Right lobe of liver (tissue), 6 donors: ENCODE measurements at regions not wholly inside any gene's neighbourhood (a gene's known extent, or its start where the extent isn't known, plus 50 kb on each side); places are given as distances from the start of the nearest gene placed in this dataset.

Source experiments
- ATAC-seq, 4 donors: fragments of 200-7000 bp; cut with Tn5 transposase; one replicate each; pipeline ENCODE4 v1.9.1; 2020; ENCODE audit warnings: mild to moderate bottlenecking in 4 of 4, moderate library complexity in 4 of 4
- DNase-seq, 3 donors: peaks; one replicate each; pipeline ENCODE4 v3.0.0-alpha.2; 2020
- H3K27ac ChIP-seq, 3 donors: fragments of 200-600 bp; one replicate each; pipeline ENCODE4 v1.8.0; 2022
- H3K27me3 ChIP-seq, 2 donors: fragments of 200-600 bp; one replicate each; pipeline ENCODE4 v1.8.0; 2022
- H3K36me3 ChIP-seq, 4 donors: fragments of 200-600 bp; sonication (generic) in 1 of 4; one replicate each; pipeline versions ENCODE4 v1.5.1 to v1.8.0; 2017 to 2022; ENCODE audit warnings: control low read depth in 1 of 4
- H3K4me1 ChIP-seq, 4 donors: fragments of 200-600 bp; sonication (generic) in 1 of 4; one replicate each; pipeline versions ENCODE4 v1.5.1 to v1.8.0; 2017 to 2022; ENCODE audit warnings: control low read depth in 1 of 4
- H3K4me3 ChIP-seq, 3 donors: fragments of 200-600 bp; one replicate each; pipeline ENCODE4 v1.8.0; 2022
- H3K9me3 ChIP-seq, 4 donors: fragments of 200-600 bp; sonication (generic) in 1 of 4; one replicate each; pipeline versions ENCODE4 v1.5.1 to v1.8.0; 2017 to 2022; ENCODE audit warnings: control low read depth in 1 of 4
- POLR2A ChIP-seq: fragments of 450-650 bp; IDR thresholded peaks from one replicate; pipeline ENCODE4 v1.6.1; 2017; ENCODE audit warnings: antibody characterized with exemption, mild to moderate bottlenecking
- WGBS: methylation state at CpG from one replicate; pipeline ENCODE4 v1.1.6; 2018; ENCODE audit warnings: low coverage, low lambda C conversion rate; ENCODE audit not compliant: insufficient coverage; ENCODE audit errors: missing lambda C conversion rate; 5-methylcytosine and 5-hydroxymethylcytosine counted together
- intact Hi-C, 2 donors: fragments of 100-400 bp; cut with DNase I; formaldehyde crosslinking; loops; one replicate each; pipeline versions ENCODE4 v1.11.2 to v1.14.1; 2022
- TF ChIP-seq, protein P1 (sequence below), 4 donors: fragments of 200-600 bp in 3 of 4; fragments of 450-650 bp in 1 of 4; IDR thresholded peaks; one replicate each; pipeline versions ENCODE4 v1.5.1 to v1.8.0; 2016 to 2022; ENCODE audit warnings: antibody characterized with exemption in 4 of 4, mild to moderate bottlenecking in 2 of 4
- donor health status: DM: no; HTN: yes; CAD: no.
- donor health status: DM: no; HTN: no; CAD: no.
- donor health status: DM: no; HTN: no; CAD: no.
- donor health status: DM: no; HTN: yes; CAD: no.
- donor health status: DM: no; HTN: yes; CAD: no.

DNA sequence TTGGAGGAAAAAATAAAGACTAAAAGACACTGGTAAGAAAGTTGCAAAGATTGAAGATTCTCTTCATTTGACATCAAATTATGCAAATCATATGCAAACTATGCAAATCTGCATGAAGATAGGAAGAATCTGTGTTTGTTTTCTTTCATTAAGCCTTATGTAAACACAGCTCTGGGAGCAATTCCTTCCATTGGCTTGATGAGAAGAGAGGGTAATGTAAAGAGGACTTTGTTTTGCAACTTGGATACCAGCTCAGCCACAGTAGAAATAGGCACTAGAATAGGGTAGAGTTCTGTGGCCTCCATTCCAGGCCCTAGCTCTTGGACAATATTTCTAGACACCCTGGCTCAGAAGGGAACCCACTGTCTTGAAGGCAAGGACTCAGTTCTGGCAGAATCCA lies 388.4 kb upstream of the RASGEF1B start:
- TF ChIP-seq, protein P1, sequence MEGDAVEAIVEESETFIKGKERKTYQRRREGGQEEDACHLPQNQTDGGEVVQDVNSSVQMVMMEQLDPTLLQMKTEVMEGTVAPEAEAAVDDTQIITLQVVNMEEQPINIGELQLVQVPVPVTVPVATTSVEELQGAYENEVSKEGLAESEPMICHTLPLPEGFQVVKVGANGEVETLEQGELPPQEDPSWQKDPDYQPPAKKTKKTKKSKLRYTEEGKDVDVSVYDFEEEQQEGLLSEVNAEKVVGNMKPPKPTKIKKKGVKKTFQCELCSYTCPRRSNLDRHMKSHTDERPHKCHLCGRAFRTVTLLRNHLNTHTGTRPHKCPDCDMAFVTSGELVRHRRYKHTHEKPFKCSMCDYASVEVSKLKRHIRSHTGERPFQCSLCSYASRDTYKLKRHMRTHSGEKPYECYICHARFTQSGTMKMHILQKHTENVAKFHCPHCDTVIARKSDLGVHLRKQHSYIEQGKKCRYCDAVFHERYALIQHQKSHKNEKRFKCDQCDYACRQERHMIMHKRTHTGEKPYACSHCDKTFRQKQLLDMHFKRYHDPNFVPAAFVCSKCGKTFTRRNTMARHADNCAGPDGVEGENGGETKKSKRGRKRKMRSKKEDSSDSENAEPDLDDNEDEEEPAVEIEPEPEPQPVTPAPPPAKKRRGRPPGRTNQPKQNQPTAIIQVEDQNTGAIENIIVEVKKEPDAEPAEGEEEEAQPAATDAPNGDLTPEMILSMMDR (IDR thresholded peaks at IDR 0.05), result no peak
- TF ChIP-seq POLR2A, result no peak
- ATAC-seq, result no peak
- Histone ChIP-seq H3K4me1 (no peaks in the 10 kb centered on the region), H3K9me3 (no peaks in the 10 kb centered on the region), H3K27ac (no peak overlapping the region), H3K27me3 (no peaks in the 10 kb centered on the region), H3K4me3 (no peak overlapping the region), H3K36me3 (no peaks in the 10 kb centered on the region)
- no peak for DNase-seq
- intact Hi-C loops, result no loop called here

DNA sequence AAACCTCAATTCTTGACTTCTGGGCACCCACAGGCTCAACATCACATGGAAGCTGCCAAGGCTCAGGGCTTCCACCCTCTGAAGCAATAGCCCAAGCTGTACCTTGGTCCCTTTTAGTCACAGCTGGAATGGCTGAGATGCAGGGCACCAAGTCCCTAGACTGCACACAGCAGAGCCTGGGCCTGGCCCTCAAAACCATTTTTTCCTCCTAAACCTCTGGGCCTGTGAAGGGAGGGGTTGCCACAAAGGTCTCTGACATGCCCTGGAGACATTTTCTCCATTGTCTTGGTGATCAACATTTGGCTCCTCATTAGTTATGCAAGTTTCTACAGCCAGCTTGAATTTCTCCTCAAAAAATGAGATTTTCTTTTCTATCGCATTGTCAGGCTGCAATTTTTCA lies 382.7 kb upstream of the RASGEF1B start:
- ATAC-seq (no peak), DNase-seq (no peak)
- Histone ChIP-seq H3K4me3 (no peak overlapping the region), H3K36me3 (no peaks in the 10 kb centered on the region), H3K27me3 (no peaks in the 10 kb centered on the region), H3K27ac (no peak overlapping the region), H3K9me3 (no peaks in the 10 kb centered on the region), H3K4me1 (no peaks in the 10 kb centered on the region)
- WGBS, result 100% methylated on average over 1 of the region's 1 CpG
- no peak for TF ChIP-seq POLR2A
- TF ChIP-seq, protein P1 (IDR thresholded peaks at IDR 0.05), result no peak
- intact Hi-C loops, result no loop called here

DNA sequence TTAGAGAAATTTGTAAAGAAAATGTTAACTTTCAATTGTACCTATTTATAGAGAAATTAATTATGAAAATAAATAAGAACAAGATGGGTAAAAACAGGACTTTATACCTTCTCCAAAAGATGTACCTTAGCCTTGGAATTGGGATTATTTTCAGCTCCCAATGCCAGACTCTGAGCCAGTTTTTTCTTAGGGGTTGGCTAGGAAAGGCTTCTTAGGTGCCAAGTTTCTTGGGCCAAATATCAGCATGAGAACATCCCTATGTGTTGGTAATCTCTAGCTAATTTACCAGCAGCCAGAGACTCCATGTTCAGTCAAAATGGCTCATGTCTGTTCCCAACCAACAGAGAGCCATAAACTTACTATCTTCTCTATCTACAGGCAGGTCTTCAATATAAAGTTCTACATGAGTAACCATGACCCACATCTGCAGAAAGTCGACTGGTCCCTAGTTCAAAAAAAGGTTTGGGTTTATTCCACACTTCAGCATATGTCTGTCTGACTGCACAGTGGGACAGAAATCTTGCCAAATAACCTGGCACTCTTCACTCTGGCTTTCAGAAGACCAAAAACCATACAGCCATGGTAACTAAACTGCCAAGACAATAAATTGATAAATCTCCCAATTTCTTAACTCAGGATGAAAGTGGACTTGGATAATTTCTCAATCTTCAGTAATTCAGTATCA lies 380.5 kb upstream of the RASGEF1B start:
- intact Hi-C loops, result no loop called here
- no peaks in the 10 kb centered on the region for H3K27me3 ChIP-seq
- DNase-seq (no peak), ATAC-seq (no peak)
- no peaks in the 10 kb centered on the region for H3K4me1 ChIP-seq
- H3K36me3 ChIP-seq, result no peaks in the 10 kb centered on the region
- TF ChIP-seq POLR2A, result no peak
- TF ChIP-seq, protein P1 (IDR thresholded peaks at IDR 0.05), result no peak
- no peak overlapping the region for H3K4me3 ChIP-seq
- no peaks in the 10 kb centered on the region for H3K9me3 ChIP-seq
- H3K27ac ChIP-seq, result no peak overlapping the region
- WGBS, result 79% methylated on average over 1 of the region's 1 CpG

DNA sequence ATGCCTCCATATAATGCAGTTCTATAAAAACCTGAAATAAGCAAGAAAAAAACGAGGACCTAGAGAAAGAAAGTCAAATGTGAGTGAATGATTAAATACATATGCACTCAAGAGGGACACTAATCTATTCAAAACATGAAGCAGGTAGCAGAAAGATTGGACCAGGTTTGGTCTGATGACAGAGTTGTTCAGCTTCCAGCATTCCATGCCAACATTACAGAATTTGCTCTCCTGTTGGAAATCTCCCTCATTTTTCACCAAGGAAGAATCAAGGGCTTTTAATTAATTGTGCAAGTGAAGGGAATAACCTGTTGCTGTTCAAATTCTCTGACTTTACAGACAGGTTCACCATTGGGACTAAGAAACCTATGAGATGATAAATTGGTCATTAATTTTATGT lies 379.0 kb upstream of the RASGEF1B start:
- ATAC-seq (no peak), DNase-seq (no peak)
- H3K9me3 ChIP-seq, result no peaks in the 10 kb centered on the region
- H3K4me3 ChIP-seq, result no peak overlapping the region
- H3K27me3 ChIP-seq, result no peaks in the 10 kb centered on the region
- intact Hi-C loops, result no loop called here
- H3K27ac ChIP-seq, result no peak overlapping the region
- no peaks in the 10 kb centered on the region for H3K36me3 ChIP-seq
- WGBS, result 33% methylated on average over 1 of the region's 1 CpG
- no peaks in the 10 kb centered on the region for H3K4me1 ChIP-seq
- no peak for TF ChIP-seq POLR2A
- TF ChIP-seq, protein P1 (IDR thresholded peaks at IDR 0.05), result no peak

DNA sequence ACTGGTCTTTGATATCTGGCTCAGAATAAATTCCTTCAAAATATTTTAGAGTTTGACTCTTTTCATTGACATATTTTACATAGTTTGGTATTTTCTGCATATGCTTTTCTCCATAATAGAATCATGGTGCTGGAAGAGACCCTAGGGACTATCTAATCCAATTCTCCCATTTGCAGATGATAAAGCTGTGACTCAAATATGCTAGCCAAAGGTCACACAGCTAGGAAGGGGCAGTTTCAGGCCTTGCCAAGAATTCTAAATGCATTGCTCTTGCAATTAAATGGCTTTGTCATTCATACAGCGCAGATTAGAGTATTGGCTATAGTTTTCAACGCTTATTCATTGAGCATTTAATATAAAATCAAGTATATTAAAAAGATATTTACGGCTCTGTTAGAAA lies 374.1 kb upstream of the RASGEF1B start:
- H3K9me3 ChIP-seq, result no peaks in the 10 kb centered on the region
- ATAC-seq, result peak in 1 of 4 donors; percentile 62
- 78% methylated on average over 3 of the region's 3 CpGs for WGBS
- no peak overlapping the region for H3K27ac ChIP-seq
- no peaks in the 10 kb centered on the region for H3K36me3 ChIP-seq
- no peak overlapping the region for H3K4me3 ChIP-seq
- no peaks in the 10 kb centered on the region for H3K4me1 ChIP-seq
- TF ChIP-seq POLR2A, result no peak
- TF ChIP-seq, protein P1 (IDR thresholded peaks at IDR 0.05), result no peak
- intact Hi-C loops, result loop anchor here in 1 of 2 donors (10.0 kb wide), 1 partner anchor 371 kb away; the partner anchor contains the start of gene RASGEF1B
- DNase-seq, result no peak
- no peaks in the 10 kb centered on the region for H3K27me3 ChIP-seq
